ENCODE measurements at regions not wholly inside any gene's neighbourhood (a gene's known extent, or its start where the extent isn't known, plus 50 kb on each side); places are given as distances from the start of the nearest gene placed in this dataset.
"Not testable (repeated sequence)": the region's sequence is repeated elsewhere in the genome, so short reads cannot be mapped to it uniquely, and the experiment has no call there.

- DNase-seq (ENCODE audit: low read depth): no peak
These were observed 120.2 kb upstream of the CREB1 start for GRCh38 chr2:207409517-207409916.

DNA sequence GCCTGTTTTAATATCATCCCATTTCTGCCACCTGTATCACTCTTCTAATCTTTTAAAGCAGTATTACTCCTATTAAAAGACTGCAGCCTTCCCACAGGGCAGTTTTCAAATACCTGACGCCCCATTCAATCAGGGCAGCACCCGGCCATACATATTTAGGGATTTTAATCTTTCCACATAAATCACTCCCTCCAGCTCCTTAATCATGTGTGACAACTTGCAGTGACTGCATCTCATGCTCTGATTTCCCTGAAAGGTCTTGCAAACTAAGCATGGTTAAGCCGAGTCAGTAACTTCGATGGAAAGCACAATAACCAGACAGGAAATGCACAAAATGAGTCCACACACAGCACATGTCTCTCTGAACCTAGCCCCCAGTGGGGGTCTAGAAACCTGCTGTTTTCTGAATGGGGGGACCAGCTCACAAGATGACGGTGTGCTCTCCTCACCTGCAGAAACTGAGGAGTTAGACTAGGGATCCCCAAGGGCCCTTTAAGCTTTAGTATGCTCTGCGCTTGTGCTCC, 116.9 kb upstream of the CREB1 start:
- DNase-seq (ENCODE audit: low read depth): no peak

- DNase-seq (ENCODE audit: low read depth): no peak
These were observed 116.3 kb upstream of the CREB1 start for GRCh38 chr2:207413376-207413907.

- no peak for DNase-seq (ENCODE audit: low read depth)
These were observed 113.7 kb upstream of the CREB1 start for GRCh38 chr2:207416111-207416510.

DNA sequence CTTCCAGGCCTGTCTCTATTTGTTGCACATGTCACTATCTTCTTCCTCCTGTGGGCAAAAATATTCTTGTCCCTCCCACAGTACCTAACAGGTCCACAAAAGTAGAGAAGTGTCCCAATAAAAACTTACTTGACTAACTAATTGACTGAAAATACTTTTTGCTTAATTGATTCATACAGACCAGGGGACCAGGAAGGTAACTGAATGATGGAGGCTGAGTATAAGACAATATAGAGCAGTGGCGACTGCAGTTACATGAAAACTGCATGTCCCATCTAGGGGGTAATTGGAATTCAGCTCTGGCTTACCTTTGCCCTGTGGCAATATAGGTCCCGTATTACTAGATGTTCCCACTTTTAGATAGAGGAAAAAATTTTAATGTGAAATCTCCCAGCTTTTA, 112.9 kb upstream of the CREB1 start:
- no peak for DNase-seq (ENCODE audit: low read depth)

- DNase-seq (ENCODE audit: low read depth): no peak
These were observed 112.5 kb upstream of the CREB1 start for GRCh38 chr2:207417301-207417718.

DNA sequence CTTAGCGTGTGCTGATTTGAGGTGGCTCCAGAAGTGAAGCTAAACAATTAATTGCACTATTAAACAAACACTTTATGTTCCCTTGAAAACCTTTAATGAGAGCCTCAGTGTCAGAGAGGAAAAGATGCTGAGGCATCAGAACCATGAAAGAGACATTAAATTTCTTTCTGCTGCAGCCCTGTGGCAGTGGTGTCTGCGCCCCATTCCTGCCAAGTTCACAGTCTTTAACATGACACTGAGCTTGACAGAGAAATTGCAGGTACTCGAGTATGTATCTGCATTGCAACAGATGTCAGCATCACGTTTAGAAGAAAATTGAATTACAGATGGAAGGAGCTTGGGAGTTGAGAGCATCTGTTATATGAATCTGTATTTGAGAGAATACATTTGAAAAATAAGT, 111.3 kb upstream of the CREB1 start:
- DNase-seq (ENCODE audit: low read depth): no peak

GRCh38 chr2:207419331-207419730, 110.4 kb upstream of the CREB1 start:
- DNase-seq (ENCODE audit: low read depth): no peak

GRCh38 chr2:207421671-207422070, 108.1 kb upstream of the CREB1 start:
- no peak for DNase-seq (ENCODE audit: low read depth)

DNA sequence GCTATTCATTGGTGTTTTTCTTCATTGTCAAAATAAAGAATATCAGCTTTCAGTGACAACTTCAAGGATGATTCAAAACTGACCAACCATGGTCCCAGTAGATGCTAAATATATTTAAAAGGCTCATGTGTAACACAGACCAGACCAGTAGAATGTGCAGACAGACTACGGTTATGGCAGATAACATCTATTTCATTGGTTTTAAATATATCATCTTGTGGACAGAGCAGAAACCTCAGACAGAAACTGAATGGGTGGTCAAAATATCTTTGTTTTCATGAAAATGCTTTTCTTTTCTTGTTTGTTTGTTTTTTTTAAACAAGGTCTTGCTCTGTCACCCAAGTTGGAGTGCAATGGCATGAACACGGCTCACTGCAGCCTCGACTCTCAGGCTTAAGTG, 107.4 kb upstream of the CREB1 start:
- DNase-seq (ENCODE audit: low read depth): no peak

- peak; percentile 59 for DNase-seq (ENCODE audit: low read depth)
These were observed 105.9 kb upstream of the CREB1 start for GRCh38 chr2:207423886-207424285.

- DNase-seq (ENCODE audit: low read depth): no peak
These were observed 101.8 kb upstream of the CREB1 start for GRCh38 chr2:207427986-207428385.

GRCh38 chr2:207428573-207428972, 101.2 kb upstream of the CREB1 start:
- DNase-seq (ENCODE audit: low read depth): no peak

- no peak for DNase-seq (ENCODE audit: low read depth)
These were observed 97.3 kb upstream of the CREB1 start for GRCh38 chr2:207432453-207432852.

GRCh38 chr2:207434306-207434705, 95.5 kb upstream of the CREB1 start:
- no peak for DNase-seq (ENCODE audit: low read depth)

GRCh38 chr2:207434899-207435465, 94.8 kb upstream of the CREB1 start:
- no peak for DNase-seq (ENCODE audit: low read depth)

DNA sequence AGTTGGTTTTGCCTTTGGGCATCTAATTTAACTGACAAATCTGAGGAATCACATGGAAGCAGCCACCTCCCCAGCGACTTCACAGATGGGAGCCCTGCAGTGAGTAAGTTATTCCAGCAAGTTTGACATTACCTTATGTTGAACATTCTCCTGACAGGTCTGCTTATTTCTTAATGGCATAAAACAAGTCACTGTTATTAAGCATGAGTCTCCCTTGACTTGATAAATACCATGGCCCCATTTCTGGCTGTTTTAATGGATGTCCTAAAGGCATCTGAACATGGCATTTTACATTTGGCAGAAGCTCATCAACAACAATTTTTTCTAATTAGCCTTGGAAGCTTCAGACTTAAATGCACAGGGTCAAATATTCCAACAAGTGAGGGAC, 92.6 kb upstream of the CREB1 start:
- no peak for DNase-seq (ENCODE audit: low read depth)

DNA sequence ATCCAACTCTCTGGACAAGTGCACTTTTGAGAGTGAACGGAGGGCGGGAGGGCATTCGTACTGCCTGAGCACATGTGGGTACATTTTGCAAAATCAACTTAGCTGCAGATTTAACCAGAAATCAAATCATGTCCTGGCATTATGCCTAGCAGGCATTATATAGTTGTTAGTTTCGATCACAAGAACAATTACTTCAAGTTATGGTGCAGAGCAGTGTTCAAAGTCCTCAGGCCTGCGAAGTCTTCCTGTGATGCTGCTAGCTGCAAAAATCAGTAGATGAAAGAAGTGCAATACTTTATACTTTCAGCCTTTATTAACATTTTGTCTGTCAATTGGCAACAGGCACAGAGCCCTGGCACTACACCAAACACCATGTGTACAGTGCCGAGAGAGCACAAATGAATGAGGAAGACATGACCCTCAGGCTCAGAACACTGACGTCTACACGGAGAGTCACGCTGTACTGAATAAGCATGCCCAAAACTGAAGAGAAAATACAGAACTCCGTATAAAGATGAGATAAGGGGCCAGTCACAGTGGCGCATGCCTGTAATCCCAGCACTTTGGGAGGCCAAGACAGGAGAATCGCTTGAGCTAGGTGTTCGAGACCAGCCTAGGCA, 92.1 kb upstream of the CREB1 start:
- no peak for DNase-seq (ENCODE audit: low read depth)

GRCh38 chr2:207438414-207439126, 91.2 kb upstream of the CREB1 start:
- DNase-seq (ENCODE audit: low read depth): no peak

DNA sequence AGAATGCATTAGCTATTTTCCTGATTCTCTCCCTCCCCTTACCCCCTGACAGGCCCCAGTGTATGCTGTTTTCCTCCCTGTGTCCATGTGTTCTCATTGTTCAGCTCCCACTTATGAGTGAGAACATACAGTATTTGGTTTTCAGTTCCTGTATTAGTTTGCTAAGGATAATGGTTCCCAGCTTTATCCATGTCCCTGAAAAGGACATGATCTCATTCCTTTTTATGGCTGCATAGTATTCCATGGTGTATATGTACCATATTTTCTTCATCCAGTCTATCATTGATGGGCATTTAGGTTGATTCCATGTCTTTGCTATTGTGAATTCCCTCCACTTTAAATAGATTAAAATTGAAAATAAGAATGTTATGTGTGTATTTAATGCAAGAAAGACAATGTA, 89.9 kb upstream of the CREB1 start:
- not testable (repeated sequence) for DNase-seq (ENCODE audit: low read depth)

GRCh38 chr2:207444756-207445155, 85.0 kb upstream of the CREB1 start:
- no peak for DNase-seq (ENCODE audit: low read depth)

DNA sequence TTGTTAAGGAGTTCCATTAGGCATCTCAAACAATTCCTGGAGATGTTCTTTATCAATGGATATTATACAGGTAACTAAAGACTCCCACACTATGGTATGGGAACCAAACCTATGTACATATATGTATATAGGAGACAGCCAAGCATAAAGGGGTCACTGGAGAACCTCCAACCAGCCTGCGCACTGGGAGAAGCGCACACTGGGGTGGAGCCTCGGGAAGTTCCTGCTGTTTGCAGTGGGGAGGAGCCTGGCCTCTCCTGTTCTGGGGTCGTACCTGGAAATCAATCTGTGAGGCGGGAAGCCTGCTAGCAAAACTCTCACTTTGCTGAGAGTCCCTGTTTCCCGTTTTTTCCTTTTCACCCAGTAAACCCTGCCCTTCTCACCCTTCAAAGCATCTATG, 83.1 kb upstream of the CREB1 start:
- no peak for DNase-seq (ENCODE audit: low read depth)

- DNase-seq (ENCODE audit: low read depth): no peak
These were observed 81.8 kb upstream of the CREB1 start for GRCh38 chr2:207448006-207448405.
